ENCODE measurements at regions not wholly inside any gene's neighbourhood (a gene's known extent, or its start where the extent isn't known, plus 50 kb on each side); places are given as distances from the start of the nearest gene placed in this dataset.

GRCh38 chr13:61944329-61944929 is 528.8 kb upstream of the PCDH20 start:
- TF ChIP-seq CTCF (IDR thresholded peaks at IDR 0.05): no peak
- intact Hi-C loops (cut with DNase I): no loop called here
- no peaks in the 10 kb centered on the region for H3K9me3 ChIP-seq
- no peak for DNase-seq
- H3K9ac ChIP-seq (ENCODE audit: low read depth in 2 of 2, low read length in 2 of 2): no peak overlapping the region
- no peak overlapping the region for H3K27ac ChIP-seq
- no peaks in the 10 kb centered on the region for H3K27me3 ChIP-seq
- H3K36me3 ChIP-seq: no peaks in the 10 kb centered on the region
- H3K4me1 ChIP-seq: no peaks in the 10 kb centered on the region
- H3K4me3 ChIP-seq: no peak overlapping the region

GRCh38 chr13:61935710-61936109 is 520.1 kb upstream of the PCDH20 start:
- H3K9me3 ChIP-seq: no peaks in the 10 kb centered on the region
- H3K4me1 ChIP-seq: no peaks in the 10 kb centered on the region
- no peaks in the 10 kb centered on the region for H3K36me3 ChIP-seq
- DNase-seq: no peak
- H3K4me3 ChIP-seq: no peak overlapping the region
- H3K9ac ChIP-seq (ENCODE audit: low read depth in 2 of 2, low read length in 2 of 2): no peak overlapping the region
- intact Hi-C loops (cut with DNase I): no loop called here
- no peaks in the 10 kb centered on the region for H3K27me3 ChIP-seq
- no peak for TF ChIP-seq CTCF (IDR thresholded peaks at IDR 0.05)
- H3K27ac ChIP-seq: no peak overlapping the region

- Histone ChIP-seq H3K4me3 (no peak overlapping the region), H3K27ac (no peak overlapping the region), H3K4me1 (no peaks in the 10 kb centered on the region), H3K9ac (ENCODE audit: low read depth in 2 of 2, low read length in 2 of 2) (no peak overlapping the region), H3K9me3 (no peaks in the 10 kb centered on the region), H3K36me3 (no peaks in the 10 kb centered on the region), H3K27me3 (no peaks in the 10 kb centered on the region)
- no peak for TF ChIP-seq CTCF (IDR thresholded peaks at IDR 0.05)
- DNase-seq: no peak
- intact Hi-C loops (cut with DNase I): no loop called here
These were observed 512.0 kb upstream of the PCDH20 start for GRCh38 chr13:61927648-61928047.

- intact Hi-C loops (cut with DNase I): no loop called here
- H3K36me3 ChIP-seq: no peaks in the 10 kb centered on the region
- no peaks in the 10 kb centered on the region for H3K27me3 ChIP-seq
- no peak overlapping the region for H3K27ac ChIP-seq
- H3K9ac ChIP-seq (ENCODE audit: low read depth in 2 of 2, low read length in 2 of 2): no peak overlapping the region
- DNase-seq: no peak
- no peak for TF ChIP-seq CTCF (IDR thresholded peaks at IDR 0.05)
- H3K9me3 ChIP-seq: no peaks in the 10 kb centered on the region
- H3K4me1 ChIP-seq: no peaks in the 10 kb centered on the region
- H3K4me3 ChIP-seq: no peak overlapping the region
These were observed 503.2 kb upstream of the PCDH20 start for GRCh38 chr13:61918841-61919240.

GRCh38 chr13:61916483-61916882 is 500.8 kb upstream of the PCDH20 start:
- no peaks in the 10 kb centered on the region for H3K27me3 ChIP-seq
- H3K36me3 ChIP-seq: no peaks in the 10 kb centered on the region
- TF ChIP-seq CTCF (IDR thresholded peaks at IDR 0.05): no peak
- no peak overlapping the region for H3K27ac ChIP-seq
- no peaks in the 10 kb centered on the region for H3K4me1 ChIP-seq
- intact Hi-C loops (cut with DNase I): no loop called here
- no peak overlapping the region for H3K9ac ChIP-seq (ENCODE audit: low read depth in 2 of 2, low read length in 2 of 2)
- H3K4me3 ChIP-seq: no peak overlapping the region
- H3K9me3 ChIP-seq: no peaks in the 10 kb centered on the region
- no peak for DNase-seq

Data from colonic mucosa (tissue), 4 donors.